H1 (cell line): ENCODE measurements at regions not wholly inside any gene's neighbourhood (a gene's known extent, or its start where the extent isn't known, plus 50 kb on each side); places are given as distances from the start of the nearest gene placed in this dataset.

ENCODE experiments used
- CHD7 ChIP-seq: fragments of 300-600 bp; sonication (generic); IDR thresholded peaks from 2 replicates; pipeline ENCODE4 v1.7.1; 2012; ENCODE audit warnings: low read length, moderate library complexity, mild to moderate bottlenecking, inconsistent platforms; ENCODE audit not compliant: insufficient replicate concordance
- HDAC6 ChIP-seq: IDR thresholded peaks from one replicate; pipeline ENCODE4 v1.7.1; 2012; ENCODE audit warnings: low read depth, mild to moderate bottlenecking, inconsistent platforms, low read length, moderate library complexity

GRCh38 chr6:74130641-74131040 is 434.6 kb downstream of the CD109 start (continued):
- TF ChIP-seq CHD7, result no peak
- TF ChIP-seq HDAC6, result no peak
